Activated naive CD4-positive, alpha-beta T cell treated with anti-CD3 and anti-CD28 coated beads for 36 hours (primary cell): ENCODE measurements at regions not wholly inside any gene's neighbourhood (a gene's known extent, or its start where the extent isn't known, plus 50 kb on each side); places are given as distances from the start of the nearest gene placed in this dataset.

ENCODE experiments used
- CTCF ChIA-PET: fragments of 350-600 bp; sonication (Branson Sonifier 250); formaldehyde crosslinking; loops from one replicate; lab custom pipeline; 2021; ENCODE audit warnings: antibody characterized with exemption; lab: Charles Lee
- DNase-seq: peaks from one replicate; pipeline ENCODE4 v3.0.0-alpha.2; 2020
- H3K27ac Mint-ChIP-seq: one replicate; pipeline ENCODE4 v1.8.0; 2021; ENCODE audit warnings: mild to moderate bottlenecking, mixed read lengths
- H3K27me3 Mint-ChIP-seq: one replicate; pipeline ENCODE4 v1.8.0; 2021; ENCODE audit warnings: low read depth, mixed read lengths
- H3K36me3 Mint-ChIP-seq: one replicate; pipeline ENCODE4 v1.8.0; 2021; ENCODE audit warnings: low read depth, mixed read lengths
- H3K4me1 Mint-ChIP-seq: one replicate; pipeline ENCODE4 v1.8.0; 2021; ENCODE audit warnings: low read depth, mixed read lengths
- H3K4me3 Mint-ChIP-seq: one replicate; pipeline ENCODE4 v1.8.0; 2021; ENCODE audit warnings: mild to moderate bottlenecking, moderate library complexity, mixed read lengths
- H3K9me3 Mint-ChIP-seq: one replicate; pipeline ENCODE4 v1.8.0; 2021; ENCODE audit warnings: mixed read lengths
- intact Hi-C: fragments of 100-400 bp; cut with micrococcal nuclease; formaldehyde crosslinking; loops from one replicate; pipeline ENCODE4 v1.15.1; 2023

DNA sequence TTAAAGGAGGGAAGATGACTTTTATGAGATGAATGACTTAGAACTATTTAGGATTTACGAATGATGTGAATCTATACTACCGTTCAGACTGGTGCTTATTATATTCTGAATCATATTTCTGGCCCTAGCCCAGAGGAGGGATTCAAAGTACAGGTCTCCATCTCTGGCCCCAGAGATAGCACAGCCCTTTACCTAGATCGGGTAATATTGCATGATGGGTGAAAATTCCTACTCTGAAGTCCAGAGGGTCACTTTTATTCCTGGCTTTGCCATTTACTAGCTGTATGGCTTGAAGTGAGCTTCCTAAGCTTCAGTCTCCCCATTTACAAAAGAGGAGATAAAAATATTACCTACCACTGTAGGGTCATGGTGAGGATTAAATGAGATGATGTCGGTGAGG, 135.8 kb upstream of the OSR1 start:
- intact Hi-C loops, result no loop called here
- H3K4me3 Mint-ChIP-seq, result no peak overlapping the region
- no peak for DNase-seq
- peaks cover 15% of the 10 kb centered on the region for H3K27me3 Mint-ChIP-seq
- H3K9me3 Mint-ChIP-seq, result no peaks in the 10 kb centered on the region
- H3K36me3 Mint-ChIP-seq, result no peaks in the 10 kb centered on the region
- CTCF ChIA-PET, result no interaction called here
- H3K4me1 Mint-ChIP-seq, result no peaks in the 10 kb centered on the region
- H3K27ac Mint-ChIP-seq, result no peak overlapping the region

- H3K36me3 Mint-ChIP-seq, result no peaks in the 10 kb centered on the region
- peaks cover 19% of the 10 kb centered on the region for H3K27me3 Mint-ChIP-seq
- peaks cover 7% of the 10 kb centered on the region for H3K4me1 Mint-ChIP-seq
- no peaks in the 10 kb centered on the region for H3K9me3 Mint-ChIP-seq
- CTCF ChIA-PET, result no interaction called here
- no peak overlapping the region for H3K4me3 Mint-ChIP-seq
- H3K27ac Mint-ChIP-seq, result no peak overlapping the region
- intact Hi-C loops, result no loop called here
- DNase-seq, result no peak
Observed at GRCh38 chr2:19491796-19492195, 133.4 kb upstream of the OSR1 start.

- CTCF ChIA-PET, result no interaction called here
- Mint-ChIP-seq H3K4me1 (peaks cover 7% of the 10 kb centered on the region), H3K36me3 (no peaks in the 10 kb centered on the region), H3K9me3 (no peaks in the 10 kb centered on the region), H3K27me3 (peaks cover 19% of the 10 kb centered on the region), H3K27ac (no peak overlapping the region), H3K4me3 (no peak overlapping the region)
- intact Hi-C loops, result no loop called here
- DNase-seq, result no peak
Observed at GRCh38 chr2:19490846-19491435, 132.5 kb upstream of the OSR1 start.

DNA sequence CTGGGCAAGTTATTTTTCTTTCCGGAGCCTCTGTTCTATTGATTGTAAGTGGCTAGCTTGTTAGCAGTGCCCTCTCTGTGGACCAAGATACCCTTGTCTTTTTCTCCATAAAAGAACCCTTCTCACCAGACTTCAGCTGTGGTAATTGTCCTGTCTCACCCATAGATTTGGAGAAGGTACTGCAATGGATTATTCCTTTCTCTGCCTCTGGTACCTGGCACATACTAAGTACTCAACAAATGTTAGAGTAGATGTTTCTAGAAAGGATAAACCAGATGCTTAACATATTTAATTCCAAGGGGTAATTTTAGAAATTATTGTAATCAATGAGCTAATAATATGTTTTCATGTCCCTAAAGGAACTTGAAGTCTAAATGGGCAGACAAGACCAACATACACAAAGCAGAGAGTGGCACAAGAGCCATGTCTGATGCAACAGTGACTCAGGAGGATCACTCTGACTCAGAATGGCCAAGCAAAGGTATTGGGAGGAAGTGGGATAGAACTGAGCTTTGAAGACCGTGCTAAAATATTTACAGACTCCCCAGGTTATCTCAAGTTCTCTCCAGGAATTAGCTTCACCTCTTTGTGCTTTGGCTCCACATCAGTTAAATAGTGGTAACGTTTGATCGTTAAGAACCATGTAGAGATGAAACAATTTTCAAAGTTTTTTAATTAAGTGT, 129.7 kb upstream of the OSR1 start:
- Mint-ChIP-seq H3K4me3 (no peak overlapping the region), H3K27ac (no peak overlapping the region), H3K4me1 (peaks cover 7% of the 10 kb centered on the region), H3K9me3 (no peaks in the 10 kb centered on the region), H3K27me3 (peaks cover 19% of the 10 kb centered on the region), H3K36me3 (no peaks in the 10 kb centered on the region)
- intact Hi-C loops, result loop anchor here (5.0 kb wide), 1 partner anchor 126 kb away; no protein-coding TSS in a partner anchor
- CTCF ChIA-PET, result no interaction called here
- DNase-seq, result peak; percentile 49

- Mint-ChIP-seq H3K27ac (no peak overlapping the region), H3K4me3 (no peak overlapping the region), H3K9me3 (no peaks in the 10 kb centered on the region), H3K36me3 (no peaks in the 10 kb centered on the region), H3K4me1 (peaks cover 7% of the 10 kb centered on the region), H3K27me3 (peaks cover 13% of the 10 kb centered on the region)
- no peak for DNase-seq
- intact Hi-C loops, result loop anchor here (5.0 kb wide), 1 partner anchor 122 kb away; no protein-coding TSS in a partner anchor
- CTCF ChIA-PET, result interaction anchor here (0.9 kb wide), 1 partner anchor 9 kb away, joined by 3 read pairs; no protein-coding TSS in a partner anchor
Observed at GRCh38 chr2:19484736-19485135, 126.3 kb upstream of the OSR1 start.

DNA sequence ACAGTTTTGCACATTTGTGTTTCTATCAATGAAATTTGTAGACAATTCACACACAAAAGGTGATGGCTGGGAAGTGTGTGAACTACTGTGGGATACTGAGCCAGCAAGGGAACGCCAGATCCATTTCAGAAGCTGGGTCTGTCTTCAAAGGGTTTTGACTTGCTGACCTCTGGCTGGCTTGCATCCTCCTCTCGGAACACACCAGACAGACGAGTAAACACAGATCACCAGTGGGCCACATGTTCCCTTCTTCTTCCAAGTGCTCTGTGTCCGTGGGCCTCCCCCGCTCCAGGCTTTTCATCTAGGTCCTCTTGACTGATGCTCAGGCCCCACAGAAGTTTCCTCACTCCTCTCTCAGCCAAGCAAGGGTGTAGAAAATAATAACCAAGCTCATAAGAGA, 122.2 kb upstream of the OSR1 start:
- intact Hi-C loops, result no loop called here
- H3K4me1 Mint-ChIP-seq, result no peaks in the 10 kb centered on the region
- peaks cover 8% of the 10 kb centered on the region for H3K27me3 Mint-ChIP-seq
- H3K9me3 Mint-ChIP-seq, result no peaks in the 10 kb centered on the region
- no peak overlapping the region for H3K4me3 Mint-ChIP-seq
- no peaks in the 10 kb centered on the region for H3K36me3 Mint-ChIP-seq
- DNase-seq, result no peak
- CTCF ChIA-PET, result interaction anchor here (0.7 kb wide), 1 partner anchor 58 kb away, joined by 3 read pairs; no protein-coding TSS in a partner anchor
- no peak overlapping the region for H3K27ac Mint-ChIP-seq

GRCh38 chr2:19479666-19480065, 121.2 kb upstream of the OSR1 start:
- intact Hi-C loops, result no loop called here
- DNase-seq, result no peak
- no peaks in the 10 kb centered on the region for H3K36me3 Mint-ChIP-seq
- H3K27ac Mint-ChIP-seq, result no peak overlapping the region
- H3K4me3 Mint-ChIP-seq, result no peak overlapping the region
- H3K9me3 Mint-ChIP-seq, result no peaks in the 10 kb centered on the region
- H3K27me3 Mint-ChIP-seq, result peaks cover 12% of the 10 kb centered on the region
- peaks cover 3% of the 10 kb centered on the region for H3K4me1 Mint-ChIP-seq
- CTCF ChIA-PET, result no interaction called here

- CTCF ChIA-PET, result no interaction called here
- Mint-ChIP-seq H3K4me3 (no peak overlapping the region), H3K27me3 (peaks cover 18% of the 10 kb centered on the region), H3K36me3 (no peaks in the 10 kb centered on the region), H3K4me1 (peaks cover 13% of the 10 kb centered on the region), H3K27ac (no peak overlapping the region), H3K9me3 (no peaks in the 10 kb centered on the region)
- no peak for DNase-seq
- intact Hi-C loops, result no loop called here
Observed at GRCh38 chr2:19478409-19478808, 120.0 kb upstream of the OSR1 start.

DNA sequence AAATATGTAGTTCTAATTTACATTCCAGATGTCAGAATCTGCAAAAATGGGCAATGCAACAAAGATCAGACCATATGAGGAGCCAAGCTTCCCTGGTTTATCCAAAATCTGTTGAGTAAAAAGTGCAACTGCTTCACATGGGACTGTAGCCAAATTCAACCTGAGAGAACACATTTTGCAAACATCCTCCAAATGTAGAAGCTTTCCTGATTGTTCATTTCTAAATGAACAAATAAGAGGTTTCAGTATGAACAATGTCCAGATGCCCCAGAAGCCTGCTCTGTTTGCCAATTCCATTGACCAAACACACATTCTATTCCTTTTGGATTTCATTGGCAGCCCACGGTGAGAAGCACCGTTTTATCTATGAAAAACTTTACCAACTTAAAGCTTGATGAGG, 117.9 kb upstream of the OSR1 start:
- H3K36me3 Mint-ChIP-seq, result no peaks in the 10 kb centered on the region
- intact Hi-C loops, result no loop called here
- H3K9me3 Mint-ChIP-seq, result no peaks in the 10 kb centered on the region
- CTCF ChIA-PET, result interaction anchor here (0.7 kb wide), 2 partner anchors 8 to 27 kb away, joined by 3 read pairs; no protein-coding TSS in a partner anchor
- no peak overlapping the region for H3K4me3 Mint-ChIP-seq
- H3K4me1 Mint-ChIP-seq, result peaks cover 16% of the 10 kb centered on the region
- peaks cover 24% of the 10 kb centered on the region for H3K27me3 Mint-ChIP-seq
- H3K27ac Mint-ChIP-seq, result no peak overlapping the region
- no peak for DNase-seq

GRCh38 chr2:19474128-19474527, 115.7 kb upstream of the OSR1 start:
- Mint-ChIP-seq H3K27ac (no peak overlapping the region), H3K36me3 (no peaks in the 10 kb centered on the region), H3K4me1 (peaks cover 16% of the 10 kb centered on the region), H3K27me3 (peaks cover 20% of the 10 kb centered on the region), H3K4me3 (no peak overlapping the region), H3K9me3 (no peaks in the 10 kb centered on the region)
- CTCF ChIA-PET, result no interaction called here
- intact Hi-C loops, result no loop called here
- peak; percentile 73 for DNase-seq

GRCh38 chr2:19473350-19473749, 114.9 kb upstream of the OSR1 start:
- intact Hi-C loops, result no loop called here
- Mint-ChIP-seq H3K27me3 (peaks cover 20% of the 10 kb centered on the region), H3K36me3 (no peaks in the 10 kb centered on the region), H3K4me1 (peaks cover 16% of the 10 kb centered on the region), H3K9me3 (no peaks in the 10 kb centered on the region), H3K27ac (no peak overlapping the region), H3K4me3 (no peak overlapping the region)
- CTCF ChIA-PET, result no interaction called here
- DNase-seq, result no peak

DNA sequence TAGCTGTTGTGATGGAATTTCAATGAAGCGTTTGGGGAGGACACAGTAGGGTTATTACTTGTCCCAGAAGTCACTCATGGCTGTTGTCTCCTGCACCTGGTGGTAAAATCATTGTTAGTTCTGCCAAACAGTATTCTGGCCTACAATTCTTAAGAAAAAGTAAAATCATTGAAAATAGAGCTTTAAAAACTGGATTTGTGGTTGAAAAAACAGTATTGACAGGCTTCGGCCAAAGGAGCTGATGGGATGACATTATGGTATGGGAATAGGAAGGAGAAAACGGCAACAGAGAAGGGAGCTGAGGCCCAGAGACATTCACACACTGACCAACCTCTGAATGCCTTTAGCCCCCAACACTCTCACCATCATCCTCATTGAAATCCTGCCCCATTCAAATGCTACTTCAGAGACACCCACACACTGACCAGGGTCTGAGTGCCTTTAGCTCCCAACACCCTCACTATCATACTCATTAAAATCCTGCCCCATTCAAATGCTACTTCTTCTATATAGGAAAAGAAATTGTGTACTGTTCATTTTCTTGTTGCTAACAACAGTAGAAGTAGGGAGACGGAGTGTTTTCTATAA, 114.1 kb upstream of the OSR1 start:
- intact Hi-C loops, result no loop called here
- H3K27me3 Mint-ChIP-seq, result peaks cover 20% of the 10 kb centered on the region

DNA sequence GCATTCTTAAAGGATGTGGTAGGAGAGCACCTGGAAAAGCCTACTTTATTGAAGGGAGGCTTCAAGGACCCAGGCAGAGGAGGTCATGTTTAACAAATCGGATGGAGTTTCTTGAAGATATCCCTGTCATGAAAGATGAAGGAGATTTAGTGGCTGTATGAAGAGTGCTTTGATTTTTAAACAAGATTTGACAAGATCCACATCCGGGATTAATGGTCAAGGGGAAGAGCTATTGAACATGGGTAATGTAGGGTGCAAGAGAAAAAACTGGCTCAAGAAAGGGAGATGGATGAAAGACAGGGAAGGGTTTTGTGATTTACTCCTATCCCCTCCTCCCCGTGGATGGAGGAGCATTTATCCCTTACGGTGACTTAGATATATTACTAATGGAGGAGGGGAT, 113.1 kb upstream of the OSR1 start:
- H3K27ac Mint-ChIP-seq, result no peak overlapping the region
- no peaks in the 10 kb centered on the region for H3K9me3 Mint-ChIP-seq
- no peaks in the 10 kb centered on the region for H3K36me3 Mint-ChIP-seq
- H3K4me1 Mint-ChIP-seq, result peaks cover 16% of the 10 kb centered on the region
- H3K4me3 Mint-ChIP-seq, result no peak overlapping the region
- DNase-seq, result no peak
- intact Hi-C loops, result no loop called here
- CTCF ChIA-PET, result no interaction called here
- peaks cover 22% of the 10 kb centered on the region for H3K27me3 Mint-ChIP-seq

More for the DNA sequence above, 114.1 kb upstream of the OSR1 start:
- Mint-ChIP-seq H3K9me3 (no peaks in the 10 kb centered on the region), H3K27ac (no peak overlapping the region), H3K4me3 (no peak overlapping the region), H3K36me3 (no peaks in the 10 kb centered on the region), H3K4me1 (peaks cover 16% of the 10 kb centered on the region)
- DNase-seq, result no peak
- CTCF ChIA-PET, result no interaction called here
